ENCODE measurements at regions not wholly inside any gene's neighbourhood (a gene's known extent, or its start where the extent isn't known, plus 50 kb on each side); places are given as distances from the start of the nearest gene placed in this dataset.
"Not testable (repeated sequence)": the region's sequence is repeated elsewhere in the genome, so short reads cannot be mapped to it uniquely, and the experiment has no call there.

DNA sequence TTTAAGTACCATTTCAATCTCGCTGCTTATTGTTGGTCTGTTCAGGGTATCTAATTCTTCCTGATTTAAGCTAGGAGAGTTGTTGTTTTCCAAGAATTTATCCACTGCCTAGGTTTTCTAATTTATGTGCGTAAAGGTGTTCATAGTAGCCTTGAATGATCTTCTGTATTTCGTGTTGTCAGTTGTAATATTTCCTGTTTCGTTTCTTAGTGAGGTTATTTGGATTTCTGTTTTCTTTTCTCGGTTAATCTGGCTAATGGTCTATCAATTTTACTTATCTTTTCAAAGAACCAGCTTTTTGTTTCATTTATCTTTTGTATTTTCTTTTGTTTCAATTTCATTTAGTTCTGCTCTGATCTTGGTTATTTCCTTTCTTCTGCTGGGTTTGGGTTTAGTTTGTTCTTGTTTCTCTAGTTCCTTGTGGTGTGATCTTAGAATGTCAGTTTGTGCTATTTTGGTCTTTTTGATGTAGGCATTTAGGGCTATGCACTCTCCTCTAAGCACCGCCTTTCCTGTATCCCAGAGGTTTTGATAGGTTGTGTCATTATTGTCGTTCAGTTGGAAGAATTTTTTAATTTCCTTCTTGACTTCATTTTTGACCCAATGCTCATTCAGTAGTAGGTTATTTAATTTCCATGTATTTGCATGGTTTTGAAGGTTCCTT is 92.5 kb upstream of the CSRP2 start:
- DNase-seq; H3K4me3 ChIP-seq (ENCODE audit: insufficient read depth, low read depth, low read length); H3K36me3 ChIP-seq (replicated peaks; ENCODE audit: control insufficient read depth, insufficient read depth, low read length); H3K27me3 ChIP-seq (ENCODE audit: control insufficient read depth, insufficient read depth, low read length): not testable (repeated sequence)

DNA sequence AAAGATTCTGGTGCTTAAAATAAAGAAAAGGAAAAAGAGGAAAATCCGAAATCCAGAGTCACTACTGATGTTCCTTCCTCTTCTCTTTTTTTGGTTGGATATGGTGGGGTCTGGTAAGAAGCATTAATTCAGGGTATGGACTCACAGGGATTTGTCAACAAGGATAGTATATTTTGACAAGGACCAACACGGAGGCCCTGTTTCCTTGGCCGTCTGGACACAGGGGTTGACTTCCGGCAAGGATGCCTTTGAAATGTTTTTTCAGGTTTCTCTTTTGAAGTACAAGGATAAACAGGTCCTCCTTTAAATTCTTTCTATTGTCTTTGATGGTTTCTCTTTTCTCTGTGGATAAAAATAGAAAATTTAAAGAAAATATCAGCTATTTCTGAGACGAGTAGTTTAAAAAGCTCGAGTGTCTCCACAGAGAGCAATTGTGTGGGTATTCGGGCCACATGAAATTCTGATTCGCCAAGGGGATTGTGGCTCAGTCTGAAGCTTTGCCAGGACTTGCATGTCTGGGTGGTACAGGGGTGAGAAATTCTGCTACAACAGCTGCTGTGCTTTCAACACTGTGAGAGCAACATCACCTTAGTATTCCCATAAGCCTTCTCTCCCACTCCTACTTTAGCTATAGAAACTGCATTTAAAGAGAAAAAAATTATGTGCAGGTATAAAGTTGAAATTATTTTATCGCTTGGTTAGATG is 88.5 kb upstream of the CSRP2 start:
- H3K36me3 ChIP-seq (replicated peaks; ENCODE audit: control insufficient read depth, insufficient read depth, low read length), result no peaks in the 10 kb centered on the region
- no peak for DNase-seq
- H3K4me3 ChIP-seq (ENCODE audit: insufficient read depth, low read depth, low read length), result no peak overlapping the region
- peaks cover 2% of the 10 kb centered on the region; the same call in 1 of the 2 replicates for H3K27me3 ChIP-seq (ENCODE audit: control insufficient read depth, insufficient read depth, low read length)

DNA sequence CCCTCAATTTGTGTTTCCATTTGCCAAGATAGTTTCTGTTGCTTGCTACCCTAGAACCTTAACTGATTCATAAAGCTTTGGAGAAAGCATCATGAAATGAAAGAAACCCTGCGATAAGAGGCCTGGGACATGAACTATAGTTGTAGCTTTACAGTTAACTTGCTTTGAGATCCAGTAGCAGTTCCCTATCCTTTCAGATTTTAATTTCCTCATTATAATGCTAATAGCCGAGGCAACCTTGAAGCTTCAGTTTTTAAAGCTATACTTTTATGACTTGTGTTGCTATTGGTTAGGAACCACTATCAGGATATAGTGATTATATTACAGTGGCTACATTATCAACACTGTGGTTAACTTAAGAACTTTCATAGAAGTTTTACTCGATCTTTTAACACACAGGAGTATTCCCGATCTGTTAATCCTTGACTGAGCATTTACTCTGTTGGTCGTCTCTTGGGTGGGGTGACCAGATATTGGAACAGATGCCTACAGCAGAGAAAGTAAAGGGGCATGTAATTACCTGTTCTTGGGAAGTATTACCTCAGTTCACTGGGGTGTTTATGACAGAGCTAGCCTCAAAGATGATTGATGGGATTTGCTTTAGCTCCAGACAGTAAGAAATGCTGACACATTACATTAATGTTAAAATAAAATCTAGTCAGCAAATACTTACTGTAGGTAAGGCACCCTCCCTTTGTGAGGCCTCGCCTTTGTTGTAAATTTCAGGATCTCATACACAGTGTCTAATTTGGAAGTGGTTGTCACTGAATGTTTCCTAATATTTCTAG is 86.2 kb upstream of the CSRP2 start:
- Histone ChIP-seq H3K4me3 (ENCODE audit: insufficient read depth, low read depth, low read length) (no peak overlapping the region), H3K27me3 (ENCODE audit: control insufficient read depth, insufficient read depth, low read length) (peaks cover 2% of the 10 kb centered on the region; the same call in 1 of the 2 replicates), H3K36me3 (replicated peaks; ENCODE audit: control insufficient read depth, insufficient read depth, low read length) (no peaks in the 10 kb centered on the region)
- DNase-seq, result no peak

DNA sequence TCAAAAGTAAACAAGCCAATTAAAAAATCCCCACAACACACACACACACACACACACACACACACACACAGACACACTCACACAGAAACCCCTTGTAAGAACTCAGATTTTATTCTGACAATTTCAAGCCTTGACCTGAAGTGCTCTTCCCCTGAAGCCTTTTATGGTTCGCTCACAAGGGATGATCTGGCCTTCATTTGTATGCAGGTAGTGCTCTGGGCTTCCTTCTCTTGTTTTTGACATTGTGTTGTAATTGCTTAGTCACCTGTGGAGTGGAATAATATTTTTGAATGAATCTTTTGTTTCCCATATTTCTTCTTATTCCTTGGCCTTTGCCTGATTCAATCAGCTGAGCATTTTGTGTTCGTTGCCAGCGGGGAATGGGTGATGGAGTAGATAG is 83.3 kb upstream of the CSRP2 start:
- Histone ChIP-seq H3K27me3 (ENCODE audit: control insufficient read depth, insufficient read depth, low read length) (peaks cover 2% of the 10 kb centered on the region; the same call in 1 of the 2 replicates), H3K36me3 (replicated peaks; ENCODE audit: control insufficient read depth, insufficient read depth, low read length) (no peaks in the 10 kb centered on the region), H3K4me3 (ENCODE audit: insufficient read depth, low read depth, low read length) (no peak overlapping the region)
- DNase-seq, result no peak

DNA sequence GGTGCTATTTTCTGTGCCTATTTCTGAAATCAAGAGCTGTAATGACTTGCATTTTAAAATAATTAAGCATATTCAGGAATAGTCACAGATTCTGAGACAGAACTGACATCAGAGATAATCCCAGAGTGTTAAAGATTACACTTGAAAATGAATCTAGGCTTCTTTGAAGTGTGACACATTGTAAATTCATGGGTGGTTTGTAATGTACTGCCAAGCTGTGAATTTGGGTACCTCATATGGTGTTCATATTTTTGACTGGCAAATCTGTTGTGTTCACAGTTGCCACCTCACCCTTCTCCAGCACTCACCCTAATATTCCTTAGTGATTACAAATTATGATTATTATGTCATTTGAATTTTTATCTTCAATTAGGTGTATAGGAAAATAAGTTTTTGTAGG is 78.5 kb upstream of the CSRP2 start:
- Histone ChIP-seq H3K27me3 (ENCODE audit: control insufficient read depth, insufficient read depth, low read length) (no peaks in the 10 kb centered on the region), H3K4me3 (ENCODE audit: insufficient read depth, low read depth, low read length) (no peak overlapping the region), H3K36me3 (replicated peaks; ENCODE audit: control insufficient read depth, insufficient read depth, low read length) (no peaks in the 10 kb centered on the region)
- DNase-seq, result no peak

DNA sequence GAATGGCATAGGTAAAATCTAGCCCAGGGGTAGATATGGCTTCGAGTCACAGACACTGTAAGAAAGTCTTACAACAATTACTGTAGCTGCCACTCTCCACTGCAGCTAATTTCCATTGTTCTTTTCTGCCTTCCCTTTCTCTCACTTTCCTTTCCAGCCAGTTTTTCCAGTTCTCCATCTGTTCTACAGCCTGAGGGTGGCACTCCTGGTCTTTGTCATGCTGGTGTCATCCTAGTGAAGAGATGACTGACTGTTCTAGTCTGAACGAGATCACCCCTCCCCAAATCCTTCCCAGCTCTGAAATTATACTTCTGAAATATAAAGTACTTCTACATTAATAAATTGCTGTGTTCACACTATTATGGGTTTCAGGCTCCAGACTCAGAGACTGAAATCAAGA is 74.2 kb upstream of the CSRP2 start:
- peak; percentile 38 for DNase-seq
- H3K27me3 ChIP-seq (ENCODE audit: control insufficient read depth, insufficient read depth, low read length), result no peaks in the 10 kb centered on the region
- no peak overlapping the region for H3K4me3 ChIP-seq (ENCODE audit: insufficient read depth, low read depth, low read length)
- no peaks in the 10 kb centered on the region for H3K36me3 ChIP-seq (replicated peaks; ENCODE audit: control insufficient read depth, insufficient read depth, low read length)

DNA sequence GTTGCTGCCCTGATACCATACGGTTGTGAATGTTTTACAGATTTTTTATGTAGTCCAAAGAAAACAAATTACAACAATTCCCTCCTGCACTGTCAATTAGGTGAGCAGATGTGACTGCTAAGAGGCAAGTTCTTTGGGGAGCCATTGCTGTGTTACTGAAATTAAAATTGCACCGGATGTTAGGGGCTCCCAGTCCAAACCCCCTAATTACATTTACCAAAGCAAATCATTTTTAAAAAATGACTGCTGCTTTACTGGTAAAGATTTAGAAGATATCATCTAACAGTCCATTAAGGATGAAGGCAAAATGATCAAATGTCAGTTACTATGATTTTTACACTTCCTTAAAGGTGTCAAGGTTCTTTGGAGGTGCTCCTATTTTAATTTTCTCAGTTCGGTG is 70.1 kb upstream of the CSRP2 start:
- Histone ChIP-seq H3K4me3 (ENCODE audit: insufficient read depth, low read depth, low read length) (no peak overlapping the region), H3K36me3 (replicated peaks; ENCODE audit: control insufficient read depth, insufficient read depth, low read length) (no peaks in the 10 kb centered on the region), H3K27me3 (ENCODE audit: control insufficient read depth, insufficient read depth, low read length) (no peaks in the 10 kb centered on the region)
- no peak for DNase-seq

DNA sequence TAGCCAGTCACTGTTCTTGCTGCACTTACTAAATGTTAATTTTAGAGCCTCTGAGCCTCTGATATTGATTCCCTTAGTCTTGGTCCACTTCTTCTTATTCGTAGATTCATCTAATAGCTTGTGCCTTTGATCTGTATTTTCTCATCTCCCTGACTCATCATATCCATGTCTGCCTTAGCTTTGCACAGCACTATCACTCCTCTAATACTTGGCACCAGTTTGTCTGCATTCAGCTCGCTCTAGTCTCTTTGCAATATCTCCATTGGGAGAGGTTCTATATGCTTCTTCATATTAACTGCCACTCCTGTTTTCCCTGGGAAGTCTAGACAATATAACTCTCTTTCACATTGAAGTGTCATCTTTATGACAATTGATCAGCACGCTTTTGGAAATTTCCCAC is 68.5 kb upstream of the CSRP2 start:
- DNase-seq, result no peak
- Histone ChIP-seq H3K27me3 (ENCODE audit: control insufficient read depth, insufficient read depth, low read length) (no peaks in the 10 kb centered on the region), H3K36me3 (replicated peaks; ENCODE audit: control insufficient read depth, insufficient read depth, low read length) (no peaks in the 10 kb centered on the region), H3K4me3 (ENCODE audit: insufficient read depth, low read depth, low read length) (no peak overlapping the region)

DNA sequence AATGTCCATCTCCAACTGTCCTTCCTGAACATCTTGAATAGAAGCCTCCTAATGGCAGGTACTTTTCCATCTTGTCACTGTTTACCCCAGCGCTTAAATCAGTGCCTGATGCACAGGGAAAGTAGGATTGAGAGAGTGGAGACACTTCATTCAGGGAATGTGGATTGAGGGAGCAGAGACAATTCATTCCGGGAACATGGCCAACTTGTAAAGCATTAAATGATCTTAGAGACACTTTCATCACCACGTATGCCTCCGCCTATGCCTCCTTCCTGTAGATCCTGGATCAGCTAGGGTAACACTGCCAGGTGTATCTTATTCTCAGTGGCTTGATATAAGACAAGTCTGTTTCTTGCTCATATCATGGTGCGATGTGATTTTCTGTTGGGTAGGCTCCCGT is 67.6 kb upstream of the CSRP2 start:
- DNase-seq, result no peak
- H3K4me3 ChIP-seq (ENCODE audit: insufficient read depth, low read depth, low read length), result no peak overlapping the region
- H3K27me3 ChIP-seq (ENCODE audit: control insufficient read depth, insufficient read depth, low read length), result no peaks in the 10 kb centered on the region
- H3K36me3 ChIP-seq (replicated peaks; ENCODE audit: control insufficient read depth, insufficient read depth, low read length), result no peaks in the 10 kb centered on the region

DNA sequence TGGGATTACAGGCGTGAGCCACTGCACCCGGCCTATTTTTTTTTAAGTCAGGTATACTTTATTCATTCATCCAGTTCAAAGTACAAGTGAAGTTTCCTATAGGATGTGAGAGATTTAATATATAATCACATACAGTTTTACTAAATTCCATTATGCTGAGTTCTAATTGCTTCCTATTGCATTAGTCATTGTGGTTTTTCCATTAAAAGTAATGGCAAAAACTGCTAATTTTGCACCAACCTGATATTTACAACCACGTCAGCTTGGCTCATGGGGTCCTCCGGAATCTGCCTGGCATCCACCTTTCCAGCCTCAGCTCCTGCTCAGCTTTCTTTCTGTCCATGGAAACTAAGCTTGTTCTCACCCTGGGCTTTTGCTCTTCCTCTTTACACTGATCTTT is 67.0 kb upstream of the CSRP2 start:
- H3K4me3 ChIP-seq (ENCODE audit: insufficient read depth, low read depth, low read length), result no peak overlapping the region
- no peaks in the 10 kb centered on the region for H3K36me3 ChIP-seq (replicated peaks; ENCODE audit: control insufficient read depth, insufficient read depth, low read length)
- H3K27me3 ChIP-seq (ENCODE audit: control insufficient read depth, insufficient read depth, low read length), result no peaks in the 10 kb centered on the region
- no peak for DNase-seq

DNA sequence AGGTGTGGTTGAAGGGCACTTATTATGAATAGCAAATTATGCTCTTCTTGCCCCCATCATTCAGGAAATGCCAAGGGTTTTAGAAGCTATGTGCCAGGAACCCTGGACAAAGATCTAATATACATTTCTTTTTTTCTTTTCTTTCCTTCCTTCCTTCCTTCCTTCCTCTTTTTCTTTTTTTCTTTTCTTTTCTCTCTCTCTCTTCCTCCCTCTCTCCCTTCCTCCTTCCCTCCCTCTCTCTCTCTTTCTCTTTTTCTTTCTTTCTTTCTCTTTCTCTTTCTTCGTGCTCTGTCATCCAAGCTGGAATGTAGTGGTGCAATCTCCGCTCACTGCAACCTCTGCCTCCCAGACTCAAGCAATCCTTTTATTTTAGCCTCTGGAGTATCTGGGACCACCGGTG is 66.1 kb upstream of the CSRP2 start:
- Histone ChIP-seq H3K36me3 (replicated peaks; ENCODE audit: control insufficient read depth, insufficient read depth, low read length) (no peaks in the 10 kb centered on the region), H3K4me3 (ENCODE audit: insufficient read depth, low read depth, low read length) (no peak overlapping the region), H3K27me3 (ENCODE audit: control insufficient read depth, insufficient read depth, low read length) (no peaks in the 10 kb centered on the region)
- no peak for DNase-seq

DNA sequence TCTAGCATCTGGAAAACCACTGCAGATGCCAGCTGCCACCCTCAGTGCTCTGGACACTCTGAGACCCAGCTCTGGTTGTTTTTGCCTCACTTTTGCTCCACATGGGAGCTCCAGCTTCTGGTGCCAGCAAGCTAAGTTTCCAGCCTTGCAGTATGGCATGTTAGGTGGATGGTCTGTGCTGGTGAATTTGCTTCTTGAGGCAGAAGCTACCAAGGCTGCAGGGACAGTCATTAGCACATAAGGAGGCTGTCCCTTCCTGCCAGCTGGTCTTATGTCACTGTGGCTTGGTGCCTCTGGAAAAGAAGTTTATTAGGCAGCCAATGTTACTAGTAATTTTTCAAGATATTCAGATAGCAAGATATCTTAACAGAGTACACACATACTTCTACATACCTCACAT is 64.2 kb upstream of the CSRP2 start:
- H3K4me3 ChIP-seq (ENCODE audit: insufficient read depth, low read depth, low read length), result no peak overlapping the region
- no peak for DNase-seq
- no peaks in the 10 kb centered on the region for H3K36me3 ChIP-seq (replicated peaks; ENCODE audit: control insufficient read depth, insufficient read depth, low read length)
- no peaks in the 10 kb centered on the region for H3K27me3 ChIP-seq (ENCODE audit: control insufficient read depth, insufficient read depth, low read length)

DNA sequence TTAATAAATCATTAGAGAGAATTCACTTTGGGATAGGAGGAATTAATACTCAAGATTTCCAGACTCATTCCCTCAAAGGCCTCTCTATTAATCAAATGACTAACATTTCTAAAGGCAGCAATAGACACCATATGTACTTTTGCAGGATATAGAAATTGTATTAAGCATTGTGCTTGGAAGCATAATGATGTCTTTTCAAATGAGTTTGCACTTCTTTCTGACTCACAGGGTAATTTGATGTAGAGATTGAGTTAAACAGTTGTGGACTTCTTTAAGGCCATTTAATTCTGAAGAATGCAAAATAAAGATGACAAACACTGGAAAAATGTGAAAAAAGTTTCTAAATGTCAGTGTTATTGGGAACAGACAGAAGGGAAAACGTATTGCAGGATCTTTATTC is 63.4 kb upstream of the CSRP2 start:
- Histone ChIP-seq H3K27me3 (ENCODE audit: control insufficient read depth, insufficient read depth, low read length) (no peaks in the 10 kb centered on the region), H3K4me3 (ENCODE audit: insufficient read depth, low read depth, low read length) (no peak overlapping the region), H3K36me3 (replicated peaks; ENCODE audit: control insufficient read depth, insufficient read depth, low read length) (no peaks in the 10 kb centered on the region)
- no peak for DNase-seq

DNA sequence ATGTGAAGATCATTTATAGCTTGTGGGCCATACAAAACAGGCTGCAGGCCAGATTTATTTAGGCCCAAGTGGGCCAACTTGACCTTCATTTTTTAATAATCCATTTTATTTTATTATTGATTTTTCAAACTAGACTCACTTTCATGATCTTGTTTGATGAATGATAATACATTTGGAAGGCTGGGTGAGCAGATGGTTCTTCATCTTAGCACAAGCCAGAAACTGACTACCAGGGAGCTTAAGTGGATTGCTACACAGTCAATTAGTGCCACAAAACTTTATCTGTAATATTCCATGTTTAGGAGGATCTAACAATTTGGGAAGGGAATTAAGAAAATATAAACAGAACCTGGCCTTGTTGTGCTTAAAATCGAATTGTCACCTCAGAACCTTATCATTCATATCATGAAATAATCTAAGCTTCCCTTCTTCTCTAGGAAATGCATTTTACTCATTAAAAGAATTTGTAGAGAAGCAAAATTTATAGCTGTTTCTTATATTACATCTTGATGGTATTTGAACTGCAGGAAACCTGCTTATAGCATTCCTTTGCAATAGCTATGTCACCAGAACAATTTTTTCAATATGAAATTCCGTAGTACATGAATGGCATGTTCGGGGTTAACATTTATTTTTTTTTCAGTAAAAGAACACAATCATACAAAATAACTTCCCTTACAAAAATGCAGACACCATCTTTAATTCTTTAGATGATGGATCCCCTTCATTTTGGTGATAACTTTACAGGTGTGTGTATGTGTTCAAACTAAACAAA is 62.0 kb upstream of the CSRP2 start:
- Histone ChIP-seq H3K36me3 (replicated peaks; ENCODE audit: control insufficient read depth, insufficient read depth, low read length) (no peaks in the 10 kb centered on the region), H3K27me3 (ENCODE audit: control insufficient read depth, insufficient read depth, low read length) (no peaks in the 10 kb centered on the region), H3K4me3 (ENCODE audit: insufficient read depth, low read depth, low read length) (no peak overlapping the region)
- DNase-seq, result no peak
